IMR-90 (cell line): ENCODE measurements at regions not wholly inside any gene's neighbourhood (a gene's known extent, or its start where the extent isn't known, plus 50 kb on each side); places are given as distances from the start of the nearest gene placed in this dataset.

ENCODE experiments used
- MAFK ChIP-seq: IDR thresholded peaks from 2 replicates; pipeline ENCODE4 v1.6.1; 2012; ENCODE audit warnings: low read depth, low read length, improper control_type of control experiment
- MXI1 ChIP-seq: IDR thresholded peaks from 2 replicates; pipeline ENCODE4 v1.6.1; 2012; ENCODE audit warnings: low read depth, mild to moderate bottlenecking, low read length, moderate library complexity, borderline replicate concordance
- NFE2L2 ChIP-seq: fragments of 150-350 bp; IDR thresholded peaks from 2 replicates; pipeline ENCODE4 v1.6.1; 2016; ENCODE audit warnings: low read depth, mild to moderate bottlenecking, low read length
- POLR2A ChIP-seq: IDR thresholded peaks from 2 replicates; pipeline ENCODE4 v1.6.1; 2012; ENCODE audit warnings: mild to moderate bottlenecking, low read depth, low read length
- TF ChIP-seq, protein P1 (sequence below): conservative IDR thresholded peaks from 2 replicates; pipeline ENCODE4 v1.5.1; 2012; ENCODE audit warnings: mild to moderate bottlenecking, low read depth, low read length, improper control_type of control experiment
- TF ChIP-seq, protein P2 (sequence below): fragments of 150-350 bp; IDR thresholded peaks from 2 replicates; pipeline ENCODE4 v1.6.1; 2017; ENCODE audit warnings: mild to moderate bottlenecking, antibody characterized with exemption, low read length, low read depth

- TF ChIP-seq, protein P1, sequence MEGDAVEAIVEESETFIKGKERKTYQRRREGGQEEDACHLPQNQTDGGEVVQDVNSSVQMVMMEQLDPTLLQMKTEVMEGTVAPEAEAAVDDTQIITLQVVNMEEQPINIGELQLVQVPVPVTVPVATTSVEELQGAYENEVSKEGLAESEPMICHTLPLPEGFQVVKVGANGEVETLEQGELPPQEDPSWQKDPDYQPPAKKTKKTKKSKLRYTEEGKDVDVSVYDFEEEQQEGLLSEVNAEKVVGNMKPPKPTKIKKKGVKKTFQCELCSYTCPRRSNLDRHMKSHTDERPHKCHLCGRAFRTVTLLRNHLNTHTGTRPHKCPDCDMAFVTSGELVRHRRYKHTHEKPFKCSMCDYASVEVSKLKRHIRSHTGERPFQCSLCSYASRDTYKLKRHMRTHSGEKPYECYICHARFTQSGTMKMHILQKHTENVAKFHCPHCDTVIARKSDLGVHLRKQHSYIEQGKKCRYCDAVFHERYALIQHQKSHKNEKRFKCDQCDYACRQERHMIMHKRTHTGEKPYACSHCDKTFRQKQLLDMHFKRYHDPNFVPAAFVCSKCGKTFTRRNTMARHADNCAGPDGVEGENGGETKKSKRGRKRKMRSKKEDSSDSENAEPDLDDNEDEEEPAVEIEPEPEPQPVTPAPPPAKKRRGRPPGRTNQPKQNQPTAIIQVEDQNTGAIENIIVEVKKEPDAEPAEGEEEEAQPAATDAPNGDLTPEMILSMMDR, result no peak
- no peak for TF ChIP-seq MAFK
- TF ChIP-seq POLR2A, result no peak
- no peak for TF ChIP-seq MXI1
- TF ChIP-seq, protein P2, sequence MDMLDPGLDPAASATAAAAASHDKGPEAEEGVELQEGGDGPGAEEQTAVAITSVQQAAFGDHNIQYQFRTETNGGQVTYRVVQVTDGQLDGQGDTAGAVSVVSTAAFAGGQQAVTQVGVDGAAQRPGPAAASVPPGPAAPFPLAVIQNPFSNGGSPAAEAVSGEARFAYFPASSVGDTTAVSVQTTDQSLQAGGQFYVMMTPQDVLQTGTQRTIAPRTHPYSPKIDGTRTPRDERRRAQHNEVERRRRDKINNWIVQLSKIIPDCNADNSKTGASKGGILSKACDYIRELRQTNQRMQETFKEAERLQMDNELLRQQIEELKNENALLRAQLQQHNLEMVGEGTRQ, result no peak
- TF ChIP-seq NFE2L2, result no peak
These were observed 366.7 kb downstream of the PIK3R1 start for GRCh38 chr5:68582284-68582683.
